CD4-positive, CD25-positive, alpha-beta regulatory T cell (primary cell): ENCODE measurements at regions not wholly inside any gene's neighbourhood (a gene's known extent, or its start where the extent isn't known, plus 50 kb on each side); places are given as distances from the start of the nearest gene placed in this dataset.
"Not testable (repeated sequence)": the region's sequence is repeated elsewhere in the genome, so short reads cannot be mapped to it uniquely, and the experiment has no call there.

Source experiments
- ATAC-seq, 2 donors: fragments of 150-1000 bp; cut with Tn5 transposase; one replicate each; pipeline ENCODE4 v1.10.0; 2021; ENCODE audit warnings: low read depth in 2 of 2, moderate number of reproducible peaks in 2 of 2, moderate library complexity in 1 of 2
- DNase-seq, 3 donors: peaks; one replicate each; pipeline versions ENCODE4 v3.0.0 to v3.0.0-alpha.2; 2012 to 2022; ENCODE audit warnings: mixed read lengths in 1 of 3
- H3K27ac ChIP-seq: one replicate; pipeline ENCODE4 v1.7.0; 2013; ENCODE audit warnings: mild to moderate bottlenecking, low read length; ENCODE audit not compliant: insufficient read depth, poor library complexity, severe bottlenecking
- H3K27me3 ChIP-seq: one replicate; pipeline ENCODE4 v1.7.0; 2013; ENCODE audit warnings: low read length; ENCODE audit not compliant: control insufficient read depth, insufficient read depth
- H3K36me3 ChIP-seq: one replicate; pipeline ENCODE4 v1.7.0; 2013; ENCODE audit warnings: mild to moderate bottlenecking, low read length, moderate library complexity; ENCODE audit not compliant: control insufficient read depth, insufficient read depth
- H3K4me1 ChIP-seq: 2 replicates; pipeline ENCODE4 v1.7.0; 2013; ENCODE audit warnings: mild to moderate bottlenecking, low read length; ENCODE audit not compliant: insufficient read depth, control insufficient read depth, poor library complexity, severe bottlenecking
- H3K4me3 ChIP-seq: one replicate; pipeline ENCODE4 v1.7.0; 2013; ENCODE audit warnings: low read depth, mild to moderate bottlenecking, low read length, moderate library complexity
- H3K9me3 ChIP-seq, 2 experiments: 1 replicate in 1 of 2; 2 replicates in 1 of 2; pipeline ENCODE4 v1.7.0; 2013; ENCODE audit warnings: low read length in 2 of 2, mild to moderate bottlenecking in 1 of 2, moderate library complexity in 1 of 2; ENCODE audit not compliant: control insufficient read depth in 2 of 2
- H3K27ac Mint-ChIP-seq, 3 donors: one replicate each; pipeline ENCODE4 v1.8.0; 2020 to 2022; ENCODE audit warnings: mild to moderate bottlenecking in 3 of 3, mixed read lengths in 3 of 3, moderate library complexity in 2 of 3
- H3K27me3 Mint-ChIP-seq: one replicate; pipeline ENCODE4 v1.8.0; 2022; ENCODE audit warnings: mild to moderate bottlenecking, mixed read lengths
- H3K36me3 Mint-ChIP-seq: one replicate; pipeline ENCODE4 v1.8.0; 2020; ENCODE audit warnings: mixed read lengths
- H3K4me1 Mint-ChIP-seq, 4 donors: one replicate each; pipeline ENCODE4 v1.8.0; 2020 to 2022; ENCODE audit warnings: mixed read lengths in 4 of 4, mild to moderate bottlenecking in 1 of 4
- H3K4me3 Mint-ChIP-seq, 4 donors: one replicate each; pipeline ENCODE4 v1.8.0; 2020 to 2022; ENCODE audit warnings: mild to moderate bottlenecking in 4 of 4, mixed read lengths in 4 of 4, moderate library complexity in 3 of 4
- H3K9me3 Mint-ChIP-seq, 7 donors: one replicate each; pipeline ENCODE4 v1.8.0; 2020 to 2022; ENCODE audit warnings: mixed read lengths in 7 of 7, mild to moderate bottlenecking in 3 of 7, moderate library complexity in 2 of 7

DNA sequence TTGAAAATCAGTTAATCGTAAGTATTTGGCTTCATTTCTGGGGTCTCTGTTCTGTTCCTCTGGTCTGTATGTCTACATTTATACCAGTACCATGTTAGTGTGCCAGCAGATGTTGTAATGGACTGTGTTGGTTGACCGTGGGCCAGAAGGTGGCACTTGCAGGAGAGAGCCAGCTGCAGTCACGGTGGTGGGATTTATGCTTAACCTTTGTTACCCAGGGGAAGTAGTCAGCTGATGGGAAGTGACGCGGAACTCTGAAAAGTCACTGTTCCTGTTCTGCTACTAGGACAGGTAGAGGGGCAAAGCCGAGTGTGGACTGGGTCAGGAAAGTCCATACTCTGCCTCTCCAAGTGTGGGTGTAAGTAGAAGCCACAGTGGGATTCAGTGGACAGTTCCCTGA is 420.4 kb upstream of the NDN start:
- H3K9me3 Mint-ChIP-seq = peaks cover 0 to 20% (median 3%) of the 10 kb centered on the region in 7 donors
- H3K4me3 ChIP-seq, ATAC-seq, H3K36me3 Mint-ChIP-seq, H3K36me3 ChIP-seq, DNase-seq, H3K4me1 ChIP-seq, H3K27ac ChIP-seq, H3K27me3 Mint-ChIP-seq, H3K27me3 ChIP-seq, H3K9me3 ChIP-seq, H3K4me3 Mint-ChIP-seq, H3K4me1 Mint-ChIP-seq, H3K27ac Mint-ChIP-seq: not testable (repeated sequence)

DNA sequence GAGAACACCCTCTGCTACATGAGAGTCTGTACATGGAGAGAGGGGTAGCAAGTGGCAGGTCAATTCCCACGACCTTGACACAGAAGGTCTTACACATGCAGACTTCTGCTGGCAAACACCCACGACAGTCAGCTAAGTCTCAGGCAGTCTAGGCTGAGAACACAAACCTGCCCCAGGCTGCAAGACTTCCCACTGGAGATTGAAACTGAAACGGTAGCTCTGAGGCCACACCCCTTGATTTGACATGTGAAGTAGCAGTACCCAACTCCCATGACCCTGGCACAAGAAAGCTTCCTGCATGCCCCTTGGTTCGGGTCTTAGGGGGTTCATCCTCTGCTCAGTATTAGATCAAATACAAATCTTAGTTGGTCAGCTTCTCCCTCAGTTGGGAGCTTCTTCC is 420.8 kb upstream of the NDN start:
- not testable (repeated sequence) for H3K27me3 ChIP-seq, H3K4me1 ChIP-seq, ATAC-seq, H3K36me3 Mint-ChIP-seq, H3K9me3 ChIP-seq, H3K27ac ChIP-seq, H3K4me3 Mint-ChIP-seq, H3K4me3 ChIP-seq, H3K27ac Mint-ChIP-seq, H3K36me3 ChIP-seq, H3K27me3 Mint-ChIP-seq, DNase-seq, H3K4me1 Mint-ChIP-seq
- peaks cover 0 to 20% (median 6%) of the 10 kb centered on the region in 7 donors for H3K9me3 Mint-ChIP-seq

DNA sequence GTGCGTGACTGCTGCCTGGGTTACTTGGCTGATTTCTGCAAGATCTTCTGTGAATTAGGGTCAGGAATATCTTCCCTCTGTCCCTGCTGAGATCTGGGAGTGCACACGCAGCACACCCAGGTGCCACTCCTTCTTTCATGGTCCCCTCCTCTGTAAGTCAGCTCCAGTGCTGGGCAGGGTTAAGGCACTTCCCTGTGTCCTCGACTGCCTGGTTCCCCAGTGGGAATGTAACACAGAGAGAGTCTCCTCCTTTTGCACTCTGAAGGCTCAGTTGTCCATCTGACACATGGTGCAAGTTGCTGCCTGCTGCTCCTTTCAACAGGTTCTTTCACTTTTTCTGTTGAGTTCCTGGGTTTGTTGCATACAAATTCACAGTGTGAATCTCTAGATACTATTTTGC is 421.2 kb upstream of the NDN start:
- H3K9me3 Mint-ChIP-seq = peaks cover 0 to 20% (median 7%) of the 10 kb centered on the region in 7 donors
- H3K27me3 Mint-ChIP-seq, H3K4me1 Mint-ChIP-seq, H3K4me3 Mint-ChIP-seq, H3K36me3 Mint-ChIP-seq, H3K27me3 ChIP-seq, H3K4me3 ChIP-seq, H3K36me3 ChIP-seq, H3K9me3 ChIP-seq, H3K27ac ChIP-seq, ATAC-seq, DNase-seq, H3K27ac Mint-ChIP-seq, H3K4me1 ChIP-seq: not testable (repeated sequence)

DNA sequence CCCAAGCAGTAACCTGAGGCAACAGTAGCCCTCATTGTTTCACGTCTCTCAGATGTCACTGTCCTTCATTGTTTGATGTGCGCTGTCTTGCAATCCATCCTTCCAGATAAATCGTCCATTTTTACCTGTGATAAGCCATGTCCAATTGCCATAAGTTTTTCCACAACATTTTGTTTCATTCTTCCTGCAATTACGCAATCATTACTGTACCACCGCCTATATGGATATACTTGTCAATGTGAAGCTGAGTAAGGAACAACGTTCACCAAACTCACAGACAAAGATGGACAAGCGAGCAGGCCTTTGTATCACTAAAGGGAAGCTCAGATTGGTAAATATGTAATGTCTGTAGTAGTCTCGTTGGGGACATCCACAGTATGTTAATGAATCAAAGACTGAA is 452.5 kb upstream of the NDN start:
- ATAC-seq, H3K4me3 ChIP-seq, H3K27ac ChIP-seq, H3K9me3 Mint-ChIP-seq, H3K9me3 ChIP-seq, DNase-seq, H3K4me1 ChIP-seq, H3K4me1 Mint-ChIP-seq, H3K4me3 Mint-ChIP-seq, H3K36me3 ChIP-seq, H3K27me3 Mint-ChIP-seq, H3K27ac Mint-ChIP-seq, H3K27me3 ChIP-seq, H3K36me3 Mint-ChIP-seq: not testable (repeated sequence)

DNA sequence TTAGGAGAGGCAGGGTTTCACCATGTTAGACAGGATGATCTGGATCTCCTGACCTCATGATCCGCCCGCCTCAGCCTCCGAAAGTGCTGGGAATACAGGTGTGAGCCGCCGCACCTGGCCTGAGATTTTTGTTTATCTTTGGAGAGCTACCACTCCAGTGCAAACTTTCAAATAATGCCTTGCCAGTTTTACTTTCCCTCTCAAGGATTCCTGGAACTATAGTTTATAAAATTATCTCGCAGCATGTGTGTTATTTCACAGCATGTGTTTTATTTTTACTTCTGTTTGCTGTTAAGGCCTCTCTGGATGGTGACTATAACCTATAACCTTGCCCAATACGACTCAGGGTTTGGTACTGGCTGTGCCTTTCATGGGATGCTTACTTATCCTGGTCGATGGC is 458.0 kb upstream of the NDN start:
- not testable (repeated sequence) for H3K27me3 ChIP-seq, H3K4me3 Mint-ChIP-seq, DNase-seq, H3K4me3 ChIP-seq, H3K27ac ChIP-seq, H3K36me3 Mint-ChIP-seq, H3K27ac Mint-ChIP-seq, H3K36me3 ChIP-seq, H3K4me1 ChIP-seq, H3K27me3 Mint-ChIP-seq, H3K4me1 Mint-ChIP-seq, H3K9me3 ChIP-seq, ATAC-seq
- H3K9me3 Mint-ChIP-seq = peaks cover 0 to 12% (median 7%) of the 10 kb centered on the region in 7 donors

DNA sequence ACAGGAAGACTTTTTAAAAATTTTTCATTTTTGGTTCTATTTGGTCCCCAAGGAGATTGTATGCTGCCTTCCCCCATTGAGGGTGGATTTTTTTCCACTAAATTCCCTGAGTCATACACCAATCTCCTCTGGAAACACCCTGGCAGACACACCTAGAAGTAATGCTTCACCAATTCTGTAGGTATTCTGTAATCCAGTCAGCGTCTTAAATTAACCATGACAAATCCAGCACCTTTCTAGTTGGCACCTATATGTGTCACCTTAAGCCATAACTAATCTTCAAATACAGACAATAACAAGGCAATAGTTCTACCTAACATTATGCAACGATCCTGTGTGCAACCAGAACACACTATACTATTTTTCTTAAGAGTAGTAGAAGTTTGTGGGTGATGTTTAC is 459.1 kb upstream of the NDN start:
- Mint-ChIP-seq H3K9me3 (peaks cover 0 to 12% (median 7%) of the 10 kb centered on the region in 7 donors), H3K36me3 (no peaks in the 10 kb centered on the region), H3K27me3 (no peaks in the 10 kb centered on the region), H3K4me1 (no peaks in the 10 kb centered on the region), H3K27ac (no peak overlapping the region), H3K4me3 (no peak overlapping the region)
- ATAC-seq = no peak
- no peaks in the 10 kb centered on the region for H3K9me3 ChIP-seq
- no peaks in the 10 kb centered on the region for H3K27me3 ChIP-seq
- H3K27ac ChIP-seq = no peak overlapping the region
- no peaks in the 10 kb centered on the region for H3K36me3 ChIP-seq
- DNase-seq = no peak
- no peaks in the 10 kb centered on the region for H3K4me1 ChIP-seq
- H3K4me3 ChIP-seq = no peak overlapping the region

DNA sequence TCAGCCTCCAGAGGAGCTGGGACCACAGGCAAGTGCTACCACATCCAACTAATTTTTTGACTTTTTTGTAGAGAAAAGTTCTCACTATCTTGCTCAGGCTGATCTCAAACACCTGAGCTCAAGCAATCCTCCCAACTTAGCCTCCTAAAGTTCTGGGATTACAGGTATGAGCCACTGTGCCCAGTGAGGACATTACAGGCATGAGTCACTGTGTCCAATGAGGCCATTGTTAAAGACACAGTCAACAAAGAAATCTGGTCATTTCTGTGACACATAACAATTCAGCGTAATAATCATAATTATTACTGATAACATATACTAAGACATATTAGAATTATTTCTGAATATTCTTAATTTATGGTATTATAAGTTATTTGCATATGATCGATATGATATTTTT is 463.4 kb upstream of the NDN start:
- no peaks in the 10 kb centered on the region for H3K36me3 Mint-ChIP-seq
- no peak for ATAC-seq

DNA sequence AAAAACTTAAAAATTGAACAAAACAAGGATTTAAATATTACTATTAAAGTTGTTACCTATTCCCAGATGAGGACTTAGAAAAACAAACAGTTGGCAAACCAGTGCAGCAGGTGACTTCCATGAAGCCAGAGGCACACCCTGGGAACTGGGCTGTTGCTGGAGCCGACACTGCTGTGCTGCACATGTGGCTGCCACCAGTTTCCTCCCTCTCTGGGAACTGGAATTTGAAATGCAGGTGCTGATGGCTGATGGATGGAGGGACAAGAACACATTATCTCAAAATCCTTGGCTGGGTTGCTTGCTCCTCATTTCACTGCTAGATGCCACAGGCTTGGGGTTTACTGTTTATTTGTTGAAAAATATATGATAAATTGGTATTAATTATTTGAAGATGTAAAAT is 471.2 kb upstream of the NDN start:
- ATAC-seq, H3K27me3 Mint-ChIP-seq, H3K36me3 ChIP-seq, H3K27ac Mint-ChIP-seq, H3K4me3 Mint-ChIP-seq, H3K4me3 ChIP-seq, H3K27me3 ChIP-seq, H3K4me1 ChIP-seq, H3K4me1 Mint-ChIP-seq, H3K36me3 Mint-ChIP-seq, H3K9me3 ChIP-seq, H3K27ac ChIP-seq, DNase-seq: not testable (repeated sequence)
- peaks cover 0 to 31% (median 4%) of the 10 kb centered on the region in 7 donors for H3K9me3 Mint-ChIP-seq

More for the DNA sequence above, 463.4 kb upstream of the NDN start:
- Histone ChIP-seq H3K4me3 (no peak overlapping the region), H3K27ac (no peak overlapping the region), H3K27me3 (no peaks in the 10 kb centered on the region), H3K4me1 (no peaks in the 10 kb centered on the region), H3K36me3 (no peaks in the 10 kb centered on the region), H3K9me3 (peaks cover 0 to 4% of the 10 kb centered on the region in 2 experiments)
- no peak for DNase-seq
- no peak overlapping the region for H3K27ac Mint-ChIP-seq
- H3K9me3 Mint-ChIP-seq = peaks cover 0 to 19% (median 5%) of the 10 kb centered on the region in 7 donors
- no peaks in the 10 kb centered on the region for H3K4me1 Mint-ChIP-seq
- no peak overlapping the region for H3K4me3 Mint-ChIP-seq
- no peaks in the 10 kb centered on the region for H3K27me3 Mint-ChIP-seq
